GM18868 (cell line): ENCODE measurements at regions not wholly inside any gene's neighbourhood (a gene's known extent, or its start where the extent isn't known, plus 50 kb on each side); places are given as distances from the start of the nearest gene placed in this dataset.
"Not testable (repeated sequence)": the region's sequence is repeated elsewhere in the genome, so short reads cannot be mapped to it uniquely, and the experiment has no call there.

Experiments used
- ATAC-seq: cut with Tn5 transposase; IDR thresholded peaks from one replicate; pipeline ENCODE4 v1.9.1; 2021; ENCODE audit warnings: mild to moderate bottlenecking, moderate library complexity; ENCODE audit not compliant: unreplicated experiment

DNA sequence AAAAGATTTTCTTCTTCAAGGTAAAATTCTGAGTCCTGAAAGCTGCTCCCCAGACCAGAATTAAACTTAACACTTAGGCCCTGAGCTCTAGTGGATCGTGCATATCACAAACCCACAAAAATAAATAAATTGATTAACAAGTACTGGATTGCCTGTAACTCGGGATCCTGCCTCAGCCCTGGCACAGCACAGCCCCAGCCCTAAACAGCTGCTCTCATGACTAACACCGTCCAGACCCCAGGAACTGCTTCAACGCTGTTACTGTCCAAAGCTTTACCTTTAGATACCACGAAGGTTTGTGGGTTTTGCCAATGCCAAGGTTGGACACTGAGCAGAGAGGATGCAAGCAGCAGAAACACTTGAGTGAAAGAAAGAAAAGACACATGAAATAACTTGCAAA lies 172.5 kb downstream of the COPRS start:
- no peak for ATAC-seq

DNA sequence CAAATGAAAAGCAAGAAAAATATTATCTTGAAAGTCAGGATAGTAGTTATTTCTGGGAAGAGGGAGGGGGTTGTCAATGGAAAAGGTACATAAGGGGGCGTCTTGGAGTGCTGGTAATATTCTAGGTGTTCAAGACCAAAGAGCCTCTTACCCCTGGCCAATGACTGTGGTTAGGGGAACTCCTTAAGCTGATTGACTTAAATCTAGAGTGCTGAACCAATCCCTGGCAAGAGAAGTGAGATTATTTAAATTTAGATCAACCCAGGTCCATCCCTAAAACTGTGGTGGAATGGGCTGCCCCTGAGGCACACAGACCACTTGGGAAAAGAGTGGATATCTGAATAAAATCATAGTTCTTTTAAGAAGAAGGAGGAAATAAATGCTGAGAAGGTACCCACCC lies 174.1 kb downstream of the COPRS start:
- ATAC-seq: no peak

DNA sequence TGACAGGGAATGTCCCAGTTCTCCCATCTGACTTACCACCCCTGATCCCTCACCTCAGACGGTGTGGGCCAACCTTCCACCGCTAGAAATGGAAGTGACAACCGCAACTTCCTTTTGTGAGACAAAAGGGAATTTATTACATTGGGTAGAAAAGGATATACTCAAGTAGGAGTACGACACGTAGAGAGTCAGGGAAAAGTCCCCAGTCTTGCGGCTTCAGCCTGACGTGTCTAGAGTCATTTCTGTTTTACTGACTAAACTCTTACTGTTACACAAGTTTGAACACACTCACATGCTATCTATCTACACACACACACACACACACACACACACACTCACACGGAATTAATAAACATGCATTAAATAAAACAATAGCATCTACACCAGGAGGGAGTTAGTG lies 178.9 kb downstream of the COPRS start:
- no peak for ATAC-seq

DNA sequence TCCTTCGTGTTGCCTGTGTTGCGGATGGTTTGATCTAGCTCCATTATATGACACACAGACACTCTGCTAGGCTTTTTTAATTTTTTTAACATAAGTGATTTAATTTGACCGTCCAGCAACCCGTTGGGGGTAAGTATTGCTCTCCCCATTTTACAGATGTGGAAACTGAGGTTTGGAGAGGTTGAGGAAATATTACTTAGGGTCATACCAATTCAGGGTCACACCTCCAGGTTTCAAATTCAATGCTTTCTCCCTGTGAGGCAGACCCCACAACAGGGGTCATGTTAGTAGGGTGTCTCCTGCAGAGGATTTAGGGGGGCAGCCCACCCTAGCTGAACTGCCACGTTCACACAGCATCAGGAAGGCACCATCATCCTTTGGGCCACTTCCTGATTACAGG lies 179.4 kb downstream of the COPRS start:
- ATAC-seq: no peak

DNA sequence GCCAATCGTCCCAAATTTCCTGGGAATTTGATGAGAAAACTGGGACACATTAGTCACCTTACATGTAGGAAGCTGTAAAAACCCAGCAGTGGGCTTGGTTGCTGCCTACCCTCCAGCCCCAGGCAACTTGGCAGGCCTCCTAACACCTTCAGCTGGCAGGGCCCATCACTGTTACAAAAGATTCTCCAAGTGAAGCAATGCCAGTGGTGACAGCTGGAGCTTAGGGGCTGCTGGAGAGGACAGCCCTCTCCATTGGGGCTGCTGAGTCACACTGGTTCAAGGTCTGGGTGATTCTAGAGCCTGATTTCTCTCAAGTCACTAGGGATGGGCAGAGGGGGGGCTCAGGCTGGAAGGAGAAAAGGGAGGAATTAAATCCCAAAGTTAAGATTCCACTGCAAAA lies 180.6 kb downstream of the COPRS start:
- no peak for ATAC-seq

DNA sequence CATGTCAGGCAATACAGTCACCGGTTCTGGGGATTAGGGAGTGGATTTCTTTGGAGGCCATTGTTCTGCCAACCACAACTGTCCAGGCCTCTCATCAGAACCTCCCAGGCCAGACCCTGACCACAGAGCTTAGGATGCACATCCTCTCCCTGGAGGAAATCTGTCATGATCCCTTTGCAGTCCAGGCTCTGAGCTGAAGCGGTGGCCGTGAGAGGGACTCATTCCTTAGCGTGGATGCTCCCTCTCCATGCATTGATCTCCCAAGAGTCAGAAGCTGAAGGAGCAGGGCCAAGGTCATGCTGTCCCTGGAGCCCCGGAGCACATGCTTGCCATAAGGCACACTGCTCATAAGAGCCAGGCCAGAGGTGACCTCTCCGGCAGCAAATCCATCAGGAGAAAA lies 181.4 kb downstream of the COPRS start:
- ATAC-seq: no peak

DNA sequence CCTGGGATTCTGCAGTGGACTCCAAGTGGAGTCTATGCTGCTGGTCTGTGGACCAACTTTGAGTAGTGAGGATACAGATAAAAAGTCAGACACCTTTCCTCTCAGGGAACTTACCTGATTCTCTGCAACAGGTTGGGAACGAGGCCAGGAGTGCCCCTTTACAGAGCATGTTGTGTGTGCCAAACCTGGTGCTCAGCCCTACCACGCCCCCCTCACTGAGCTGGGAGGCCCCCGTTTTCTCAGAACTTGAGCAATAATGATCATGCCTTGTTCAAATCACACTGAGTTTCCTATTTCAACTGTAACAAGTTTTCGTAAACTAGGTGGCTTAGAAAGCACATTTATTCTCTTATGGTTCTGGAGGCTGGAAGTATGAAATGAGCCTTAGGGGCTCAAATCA lies 182.0 kb downstream of the COPRS start:
- no peak for ATAC-seq

DNA sequence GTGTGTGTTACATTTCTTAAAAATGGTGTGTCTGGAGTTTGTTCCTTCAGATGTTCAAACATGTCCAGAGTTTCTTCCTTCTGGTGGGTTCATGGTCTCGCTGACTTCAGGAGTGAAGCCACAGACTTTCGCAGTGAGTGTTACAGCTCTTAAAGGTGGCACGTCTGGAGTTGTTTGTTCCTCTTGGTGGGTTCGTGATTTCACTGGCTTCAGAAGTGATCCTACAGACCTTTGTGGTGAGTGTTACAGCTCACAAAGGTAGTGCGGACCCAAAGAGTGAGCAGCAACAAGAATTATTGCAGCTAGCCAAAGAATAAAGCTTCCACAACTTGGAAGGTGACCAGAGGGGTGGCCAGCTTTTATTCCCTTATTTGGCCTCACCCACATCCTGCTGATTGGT lies 183.7 kb downstream of the COPRS start:
- not testable (repeated sequence) for ATAC-seq

DNA sequence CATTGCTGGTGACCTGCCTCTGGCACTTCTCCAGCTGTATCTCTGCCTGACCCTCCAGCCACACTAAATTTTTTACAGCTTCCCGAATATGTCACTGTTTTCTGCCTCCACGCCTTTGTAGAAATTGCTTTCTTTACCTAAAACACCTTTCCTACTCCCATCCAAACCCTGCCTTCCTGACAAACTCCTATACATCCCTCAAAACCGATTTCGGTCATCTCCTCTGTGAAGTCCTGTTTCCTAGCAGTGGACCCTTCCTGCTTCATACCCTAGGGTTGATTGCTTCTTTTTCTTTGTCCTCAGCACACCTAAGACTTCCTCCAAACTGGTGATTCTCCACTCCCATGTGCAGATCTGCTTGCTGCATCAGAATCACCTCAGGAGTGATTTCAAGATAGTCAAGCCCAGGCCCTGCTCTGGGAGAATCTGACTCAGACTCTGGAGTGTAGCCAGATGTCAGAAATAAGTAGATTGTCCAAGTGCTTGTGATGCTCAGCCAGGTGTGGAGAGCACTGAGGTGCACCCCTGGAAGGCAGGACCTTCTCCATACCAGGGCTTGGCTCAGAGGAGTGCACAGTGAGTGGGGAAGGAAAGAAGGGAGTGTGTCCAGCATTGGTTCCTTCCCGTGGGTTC lies 184.2 kb downstream of the COPRS start:
- ATAC-seq: no peak

DNA sequence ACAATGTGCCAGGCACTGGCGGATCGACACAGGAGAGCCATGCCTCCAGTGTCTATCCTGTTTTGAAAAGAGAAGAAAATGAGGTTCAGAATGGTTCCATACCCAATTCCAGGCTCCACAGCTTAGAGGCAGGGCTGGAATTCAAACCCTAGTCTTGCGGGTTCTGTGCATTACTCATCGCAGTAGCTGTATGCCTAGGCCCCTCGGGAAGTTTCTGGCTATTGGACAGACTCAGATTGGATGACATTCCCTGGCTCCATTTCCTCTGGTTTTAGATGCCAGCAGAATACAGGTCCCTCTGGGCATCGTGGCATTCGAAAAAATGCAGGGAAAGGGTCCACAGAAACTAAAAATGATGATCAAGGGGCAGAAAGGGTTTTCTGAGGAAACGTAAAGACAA lies 184.7 kb downstream of the COPRS start:
- no peak for ATAC-seq

DNA sequence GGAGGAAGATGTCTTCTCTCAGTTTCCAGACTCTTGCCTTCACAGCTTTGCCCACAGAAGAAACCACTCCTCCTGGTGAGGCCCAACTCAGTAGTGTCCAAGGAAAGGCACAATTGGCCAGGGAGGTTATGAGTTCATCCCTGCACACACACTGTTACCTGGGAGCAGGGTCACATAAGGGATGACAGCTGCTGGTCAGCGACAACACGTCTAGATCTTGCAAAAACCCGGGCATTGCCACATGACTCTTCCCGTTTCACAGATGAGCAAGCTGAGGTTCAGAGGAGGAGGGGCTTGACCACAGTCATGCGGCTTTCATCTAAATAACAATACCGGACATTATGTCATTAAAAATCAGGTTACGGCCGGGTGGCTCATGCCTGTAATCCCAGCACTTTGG lies 186.0 kb downstream of the COPRS start:
- ATAC-seq: no peak

DNA sequence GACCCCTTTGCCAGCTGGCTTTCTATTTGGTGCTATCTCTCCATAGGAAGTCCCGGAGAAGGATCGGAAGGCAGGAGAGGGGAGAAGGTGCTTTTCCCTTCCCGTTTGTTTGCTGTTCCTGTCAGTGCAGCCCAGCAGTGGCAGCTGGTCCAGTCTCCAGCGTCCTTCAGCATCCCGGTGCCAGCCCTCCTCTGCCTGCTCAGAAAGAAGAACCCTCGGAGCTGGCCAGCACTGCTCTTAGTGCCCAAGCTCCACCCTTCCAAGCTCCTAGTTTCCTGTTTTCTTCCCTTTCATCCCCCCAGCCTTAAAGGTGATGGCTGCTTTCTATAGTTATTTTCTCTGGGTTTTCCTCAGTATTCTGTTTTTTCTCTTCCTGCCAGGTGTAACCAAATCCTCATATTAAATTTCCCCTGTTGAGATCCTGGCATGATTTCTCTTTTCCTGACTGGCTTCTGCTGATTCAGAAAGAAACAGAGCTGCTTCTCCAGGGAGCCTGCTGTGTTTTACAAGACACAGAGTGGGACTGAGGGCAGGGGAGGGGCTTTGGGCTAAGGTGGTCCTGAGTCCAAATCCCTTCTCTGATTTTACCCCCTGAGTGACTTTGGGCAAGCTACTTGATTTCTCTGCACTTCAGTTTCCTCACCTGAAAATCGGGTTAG lies 186.8 kb downstream of the COPRS start:
- ATAC-seq: no peak

DNA sequence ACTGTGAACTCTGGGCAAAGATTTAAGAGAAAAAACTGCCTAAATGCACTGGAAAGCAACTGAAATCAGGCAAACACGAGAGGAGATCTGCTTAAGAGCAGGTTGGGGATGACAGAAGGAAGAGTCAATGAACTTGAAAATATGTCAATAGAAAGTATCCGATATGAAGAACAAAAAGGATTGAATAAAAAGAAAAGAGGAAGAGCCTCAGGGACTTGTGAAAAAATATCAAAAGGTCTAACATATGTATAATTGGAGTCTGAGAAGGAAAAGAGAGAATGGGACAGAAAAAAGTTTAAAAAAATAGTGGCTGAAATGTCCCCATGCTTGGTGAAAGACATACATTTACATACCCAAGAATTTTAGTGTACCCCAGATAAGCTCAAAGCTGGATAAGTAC lies 195.5 kb downstream of the COPRS start:
- no peak for ATAC-seq

DNA sequence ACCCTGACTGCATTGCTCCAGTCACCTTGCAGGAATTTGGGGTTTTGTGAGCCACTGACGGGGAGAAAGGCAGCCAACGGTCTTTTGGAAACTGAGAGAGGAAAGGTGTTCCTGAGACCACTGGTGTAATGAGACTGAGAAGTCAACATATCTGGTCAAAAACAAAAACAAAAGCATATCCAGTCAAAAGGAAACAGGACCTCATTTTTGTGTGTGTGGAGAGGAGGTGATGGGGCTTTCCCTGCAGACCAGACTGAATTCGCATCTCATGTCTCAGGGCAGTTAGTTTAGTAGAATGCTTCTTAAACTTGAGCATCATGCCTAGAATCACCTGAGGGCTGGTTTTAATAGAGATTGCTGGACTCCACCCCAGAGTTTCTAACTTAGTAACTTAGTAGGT lies 198.4 kb downstream of the COPRS start:
- ATAC-seq: no peak

DNA sequence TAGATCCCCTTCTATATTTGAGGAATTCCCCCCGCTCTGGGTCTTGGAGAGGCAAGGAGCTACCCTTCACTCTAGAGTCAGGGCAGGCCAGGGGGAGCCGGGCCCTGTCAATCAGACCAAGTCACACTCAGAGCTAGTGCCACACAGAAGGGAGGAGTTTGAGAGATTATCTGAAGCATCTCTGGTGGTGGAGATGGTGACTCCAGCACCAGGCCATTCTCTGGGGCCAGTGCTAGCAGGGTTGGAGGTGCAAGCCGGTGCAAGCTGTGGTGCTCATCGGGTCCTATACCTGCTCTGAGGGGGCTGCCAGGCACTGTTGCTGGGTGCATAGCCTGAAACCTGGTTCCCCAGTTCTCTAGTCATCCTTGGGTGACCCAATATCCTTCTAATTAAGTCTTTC lies 201.2 kb downstream of the COPRS start:
- no peak for ATAC-seq

DNA sequence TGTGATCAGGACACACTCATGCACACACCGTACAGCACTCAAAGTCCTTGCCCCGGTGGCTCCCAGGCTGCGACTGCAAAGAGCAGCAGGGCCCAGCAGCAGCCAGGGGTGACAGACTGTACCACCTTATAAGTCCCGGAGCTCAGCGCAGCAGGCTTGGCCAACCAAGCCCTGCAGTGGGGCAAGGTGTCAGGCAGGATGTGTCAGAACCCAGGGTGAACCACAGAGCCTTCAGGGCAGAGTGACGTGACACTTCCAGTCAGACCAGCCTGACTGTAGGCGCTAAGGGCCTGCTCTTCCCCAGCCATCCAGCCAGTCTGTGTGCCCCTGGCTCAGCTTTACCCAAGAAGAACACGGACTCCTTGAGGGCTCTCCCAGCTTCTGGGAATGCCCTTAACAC lies 204.1 kb downstream of the COPRS start:
- ATAC-seq: no peak

DNA sequence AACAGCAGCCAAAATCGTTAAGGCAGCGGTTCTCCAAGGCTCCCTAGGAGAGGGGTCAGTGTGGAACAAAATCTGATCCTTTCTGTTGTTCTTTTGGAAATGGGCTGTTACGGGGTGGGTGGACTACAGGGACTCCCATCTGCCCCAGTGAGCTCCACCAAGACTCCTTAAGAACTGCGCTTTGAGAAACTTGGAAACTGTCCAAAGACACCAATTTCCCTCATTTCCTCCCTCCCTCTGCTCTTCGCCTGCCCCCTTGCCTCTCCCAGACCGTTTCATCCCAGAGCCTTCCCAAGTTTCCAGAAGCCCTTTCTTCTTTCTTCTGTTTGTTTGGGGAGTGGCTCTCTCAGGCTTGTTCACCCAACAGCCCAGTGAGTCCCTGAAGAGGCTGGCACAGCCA lies 205.4 kb downstream of the COPRS start:
- ATAC-seq: no peak

DNA sequence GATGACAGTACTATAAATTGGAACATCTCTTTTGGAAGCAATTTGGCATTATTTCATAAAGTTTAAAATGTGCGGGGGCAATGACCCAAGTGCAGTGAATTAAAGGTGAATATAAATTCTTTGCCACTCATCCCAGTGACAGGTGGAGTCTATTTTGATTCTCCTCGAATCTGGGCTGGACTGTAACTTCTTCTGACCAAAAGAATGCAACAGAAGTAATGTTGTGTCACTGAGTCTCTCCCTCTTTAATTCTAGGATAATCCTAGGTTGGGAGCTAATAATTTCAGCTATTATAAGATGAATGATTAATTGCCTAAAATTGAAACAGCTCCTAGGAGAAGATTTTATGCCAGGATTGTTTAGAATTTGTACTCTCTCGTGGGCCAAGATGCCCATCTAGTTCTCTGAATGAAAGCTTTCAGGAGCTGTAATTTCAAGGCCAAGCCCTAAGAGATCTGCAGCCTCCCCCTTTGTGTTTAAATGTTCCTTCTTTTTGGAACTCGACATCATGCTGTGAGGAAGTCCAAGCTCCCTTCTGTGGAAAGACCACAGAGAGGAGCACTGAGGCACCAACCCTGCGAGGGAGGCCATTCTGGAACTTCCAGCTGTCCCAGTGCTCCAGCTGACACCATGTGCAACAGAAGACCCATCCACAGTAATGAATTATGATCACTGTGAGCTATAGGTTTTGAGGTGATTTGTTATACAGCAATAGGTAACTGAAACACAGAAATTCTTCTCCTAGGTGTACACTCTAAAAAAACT lies 208.1 kb downstream of the COPRS start:
- no peak for ATAC-seq

DNA sequence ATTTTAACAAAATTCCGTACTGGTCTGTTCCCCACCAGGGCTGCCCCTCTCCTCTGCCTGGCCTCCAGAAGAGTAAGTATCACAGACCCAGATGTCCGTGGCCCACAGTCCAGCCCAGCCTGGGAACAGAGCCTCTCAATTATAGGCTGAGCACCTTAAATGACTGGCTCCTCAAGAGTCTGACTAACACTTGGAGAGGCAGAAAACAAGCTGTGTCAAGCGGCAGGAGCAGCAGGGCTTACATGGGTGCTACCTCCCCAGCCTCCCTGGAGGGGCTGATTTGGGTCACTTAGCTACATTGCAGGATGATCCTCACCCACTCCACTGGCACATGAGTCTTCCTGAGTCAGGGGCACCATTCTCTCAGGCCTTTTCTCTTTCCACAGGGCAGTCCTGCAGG lies 209.7 kb downstream of the COPRS start:
- no peak for ATAC-seq

DNA sequence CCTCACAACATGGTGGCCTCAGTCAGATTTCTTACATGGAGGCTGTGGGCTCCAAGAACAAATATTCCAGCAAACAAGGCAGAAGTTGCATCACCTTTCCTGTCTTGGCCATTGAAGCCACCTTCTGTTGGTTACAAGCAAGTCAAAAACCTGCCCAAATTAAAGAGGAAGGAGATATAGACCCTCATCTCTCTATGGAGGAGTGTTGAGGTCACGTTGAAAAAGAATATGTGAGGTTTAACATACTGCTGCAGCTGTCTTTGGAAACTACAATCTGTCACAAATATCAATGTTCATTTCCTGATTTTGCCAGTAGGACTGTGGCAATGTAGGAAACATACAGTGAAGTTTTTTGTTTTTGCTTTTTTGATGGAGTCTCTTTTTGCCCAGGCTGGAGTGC lies 211.4 kb downstream of the COPRS start:
- ATAC-seq: no peak

DNA sequence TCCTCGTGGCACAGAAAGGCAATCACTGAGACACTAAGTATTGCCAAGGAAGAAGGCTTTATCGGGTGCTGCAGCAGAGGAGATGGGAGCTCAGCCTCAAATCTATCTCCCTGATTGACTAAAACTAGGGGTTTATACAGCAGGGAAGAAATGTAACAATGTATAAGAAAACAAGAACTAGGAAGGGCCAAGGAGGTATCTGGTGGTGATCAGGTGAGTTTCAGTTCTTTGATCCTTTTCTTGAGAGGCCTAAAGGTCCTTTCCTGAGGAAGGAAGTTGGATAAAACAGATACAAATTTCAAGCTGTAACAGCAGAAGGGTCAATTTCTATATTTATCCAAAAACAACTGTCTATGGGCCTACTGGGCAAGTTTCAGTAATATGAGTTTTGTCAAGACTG lies 212.4 kb downstream of the COPRS start:
- ATAC-seq: no peak

DNA sequence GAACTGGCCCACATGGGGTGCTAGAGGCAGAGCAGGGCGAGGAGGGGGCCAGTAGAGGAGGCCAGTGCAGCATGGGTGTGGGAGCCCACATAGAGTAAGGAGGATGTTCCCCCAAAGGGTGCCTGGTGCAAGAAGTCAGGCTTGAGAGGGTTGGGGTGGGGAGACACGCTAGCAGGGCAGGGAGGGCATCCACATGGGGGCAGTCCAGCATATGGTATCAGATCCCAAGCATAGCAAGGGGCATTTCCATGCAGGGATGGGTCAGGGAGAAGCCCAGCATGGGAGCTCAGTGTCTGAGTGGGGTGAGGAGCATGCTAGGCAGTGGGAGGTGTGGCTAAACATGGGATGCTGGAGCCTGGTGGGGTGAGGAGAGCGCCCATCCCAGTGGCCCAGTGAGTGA lies 213.7 kb downstream of the COPRS start:
- no peak for ATAC-seq
